GM12878 (cell line): ENCODE measurements at regions not wholly inside any gene's neighbourhood (a gene's known extent, or its start where the extent isn't known, plus 50 kb on each side); places are given as distances from the start of the nearest gene placed in this dataset.

Experiments
- ATF7 ChIP-seq: fragments of 450-650 bp; IDR thresholded peaks from 2 replicates; pipeline ENCODE4 v1.6.1; 2016; ENCODE audit warnings: low read depth, mild to moderate bottlenecking
- BACH1 ChIP-seq: fragments of 450-650 bp; IDR thresholded peaks from 2 replicates; pipeline ENCODE4 v1.6.1; 2017; ENCODE audit warnings: mild to moderate bottlenecking, borderline replicate concordance
- BCLAF1 ChIP-seq: fragments of 450-650 bp; IDR thresholded peaks from 2 replicates; pipeline ENCODE4 v1.6.1; 2017; ENCODE audit warnings: antibody characterized with exemption, mild to moderate bottlenecking, moderate library complexity
- BHLHE40 ChIP-seq, 2 experiments: fragments of 450-650 bp in 1 of 2; IDR thresholded peaks; 2 replicates each; pipeline ENCODE4 v1.6.1; 2011 to 2017; ENCODE audit warnings: low read depth in 2 of 2, borderline replicate concordance in 1 of 2, improper control_type of control experiment in 1 of 2, low read length in 1 of 2, mild to moderate bottlenecking in 1 of 2
- BMI1 ChIP-seq: fragments of 450-650 bp; IDR thresholded peaks from 2 replicates; pipeline ENCODE4 v1.6.1; 2016; ENCODE audit warnings: mild to moderate bottlenecking, moderate library complexity, borderline replicate concordance
- DPF2 ChIP-seq: fragments of 450-650 bp; IDR thresholded peaks from 2 replicates; pipeline ENCODE4 v1.6.1; 2017; ENCODE audit warnings: mild to moderate bottlenecking
- EED ChIP-seq: sonication (generic); IDR thresholded peaks from 2 replicates; pipeline ENCODE4 v1.6.1; 2016; ENCODE audit warnings: antibody characterized with exemption, low read depth
- ESRRA ChIP-seq: IDR thresholded peaks from 2 replicates; pipeline ENCODE4 v1.6.1; 2012; ENCODE audit warnings: mild to moderate bottlenecking, low read length, improper control_type of control experiment
- HCFC1 ChIP-seq: fragments of 150-350 bp; IDR thresholded peaks from 2 replicates; pipeline ENCODE4 v1.6.1; 2014; ENCODE audit warnings: low read length
- HSF1 ChIP-seq: fragments of 150-350 bp; IDR thresholded peaks from 2 replicates; pipeline ENCODE4 v1.6.1; 2014; ENCODE audit warnings: mild to moderate bottlenecking, low read depth, low read length
- JUNB ChIP-seq: IDR thresholded peaks from 2 replicates; pipeline ENCODE4 v1.6.1; 2016; ENCODE audit warnings: antibody characterized with exemption, mild to moderate bottlenecking
- JUND ChIP-seq: IDR thresholded peaks from 2 replicates; pipeline ENCODE4 v1.6.1; 2012; ENCODE audit warnings: low read depth, mild to moderate bottlenecking, low read length, improper control_type of control experiment, moderate library complexity
- MEF2A ChIP-seq: IDR thresholded peaks from 2 replicates; pipeline ENCODE4 v1.6.1; 2011; ENCODE audit warnings: low read depth, mild to moderate bottlenecking, low read length, moderate library complexity; ENCODE audit not compliant: insufficient read depth
- RFX5 ChIP-seq: IDR thresholded peaks from 2 replicates; pipeline ENCODE4 v1.6.1; 2011; ENCODE audit warnings: low read depth, low read length, improper control_type of control experiment
- SRF ChIP-seq, 2 experiments: IDR thresholded peaks; 2 replicates each; pipeline ENCODE4 v1.6.1; 2011; ENCODE audit warnings: low read depth in 2 of 2, low read length in 2 of 2, mild to moderate bottlenecking in 1 of 2, moderate library complexity in 1 of 2
- ZBED1 ChIP-seq: IDR thresholded peaks from 2 replicates; pipeline ENCODE4 v1.6.1; 2016; ENCODE audit warnings: borderline replicate concordance
- ZNF687 ChIP-seq: fragments of 450-650 bp; IDR thresholded peaks from 2 replicates; pipeline ENCODE4 v1.6.1; 2017; ENCODE audit warnings: mild to moderate bottlenecking, moderate library complexity
- TF ChIP-seq, protein P1 (sequence below): fragments of 450-650 bp; formaldehyde crosslinking; IDR thresholded peaks from 2 replicates; pipeline ENCODE4 v1.5.0; 2022; ENCODE audit warnings: mild to moderate bottlenecking, missing genetic modification characterization

GRCh38 chr12:103114296-103115055 is 157.0 kb downstream of the ASCL1 start (continued):
- TF ChIP-seq ZNF687 (peak; percentile 72), MEF2A (peak; percentile 83), JUNB (peak; percentile 48), DPF2 (peak; percentile 93), BCLAF1 (no peak), HSF1 (peak; percentile 32; the same call in 1 of the 2 replicates), BMI1 (peak; percentile 51; the same call in 1 of the 2 replicates), HCFC1 (no peak), EED (peak; percentile 95), ESRRA (no peak), ZBED1 (peak; percentile 88; the same call in 1 of the 2 replicates), RFX5 (peak; percentile 94), SRF (IDR thresholded peaks at IDR 0.05; ENCODE audit: low read depth in 2 of 2, low read length in 2 of 2) (0 out of 4 replicates have a peak, but pooled peaks of 1 of the 2 experiments have one; percentile 16), ATF7 (peak; percentile 79), JUND (no peak), BHLHE40 (IDR thresholded peaks at IDR 0.05; ENCODE audit: borderline replicate concordance in 1 of 2, low read depth in 2 of 2, low read length in 1 of 2) (peak; percentile 7 to 63; a peak in 2 of 4 replicates), BACH1 (peak; percentile 78; the same call in 1 of the 2 replicates)
- TF ChIP-seq, protein P1, sequence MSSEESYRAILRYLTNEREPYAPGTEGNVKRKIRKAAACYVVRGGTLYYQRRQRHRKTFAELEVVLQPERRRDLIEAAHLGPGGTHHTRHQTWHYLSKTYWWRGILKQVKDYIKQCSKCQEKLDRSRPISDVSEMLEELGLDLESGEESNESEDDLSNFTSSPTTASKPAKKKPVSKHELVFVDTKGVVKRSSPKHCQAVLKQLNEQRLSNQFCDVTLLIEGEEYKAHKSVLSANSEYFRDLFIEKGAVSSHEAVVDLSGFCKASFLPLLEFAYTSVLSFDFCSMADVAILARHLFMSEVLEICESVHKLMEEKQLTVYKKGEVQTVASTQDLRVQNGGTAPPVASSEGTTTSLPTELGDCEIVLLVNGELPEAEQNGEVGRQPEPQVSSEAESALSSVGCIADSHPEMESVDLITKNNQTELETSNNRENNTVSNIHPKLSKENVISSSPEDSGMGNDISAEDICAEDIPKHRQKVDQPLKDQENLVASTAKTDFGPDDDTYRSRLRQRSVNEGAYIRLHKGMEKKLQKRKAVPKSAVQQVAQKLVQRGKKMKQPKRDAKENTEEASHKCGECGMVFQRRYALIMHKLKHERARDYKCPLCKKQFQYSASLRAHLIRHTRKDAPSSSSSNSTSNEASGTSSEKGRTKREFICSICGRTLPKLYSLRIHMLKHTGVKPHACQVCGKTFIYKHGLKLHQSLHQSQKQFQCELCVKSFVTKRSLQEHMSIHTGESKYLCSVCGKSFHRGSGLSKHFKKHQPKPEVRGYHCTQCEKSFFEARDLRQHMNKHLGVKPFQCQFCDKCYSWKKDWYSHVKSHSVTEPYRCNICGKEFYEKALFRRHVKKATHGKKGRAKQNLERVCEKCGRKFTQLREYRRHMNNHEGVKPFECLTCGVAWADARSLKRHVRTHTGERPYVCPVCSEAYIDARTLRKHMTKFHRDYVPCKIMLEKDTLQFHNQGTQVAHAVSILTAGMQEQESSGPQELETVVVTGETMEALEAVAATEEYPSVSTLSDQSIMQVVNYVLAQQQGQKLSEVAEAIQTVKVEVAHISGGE: no peak
